IPS DF 6.9 (cell line): ENCODE measurements at regions not wholly inside any gene's neighbourhood (a gene's known extent, or its start where the extent isn't known, plus 50 kb on each side); places are given as distances from the start of the nearest gene placed in this dataset.

Experiments
- DNase-seq: peaks from one replicate; pipeline ENCODE4 v3.0.0-alpha.2; 2013; ENCODE audit warnings: low read depth, low spot score
- H3K27ac ChIP-seq: one replicate; pipeline ENCODE4 v1.5.1; 2013; ENCODE audit warnings: low read length, control low read depth
- H3K27me3 ChIP-seq: 2 replicates; pipeline ENCODE4 v1.6.1; 2013; ENCODE audit warnings: mild to moderate bottlenecking, low read length; ENCODE audit not compliant: control insufficient read depth, insufficient read depth
- H3K36me3 ChIP-seq: 2 replicates; pipeline ENCODE4 v1.6.1; 2013; ENCODE audit warnings: low read length; ENCODE audit not compliant: control insufficient read depth, insufficient read depth
- H3K4me1 ChIP-seq: 2 replicates; pipeline ENCODE4 v1.6.1; 2013; ENCODE audit warnings: low read length; ENCODE audit not compliant: control insufficient read depth, insufficient read depth
- H3K4me3 ChIP-seq: 2 replicates; pipeline ENCODE4 v1.5.1; 2013; ENCODE audit warnings: mild to moderate bottlenecking, low read length
- H3K9me3 ChIP-seq: 2 replicates; pipeline ENCODE4 v1.6.1; 2013; ENCODE audit warnings: low read length, inconsistent platforms; ENCODE audit not compliant: control insufficient read depth, insufficient read depth
- WGBS: extraction: QIAGEN DNeasy Blood & Tissue Kit; methylation state at CpG from one replicate; pipeline ENCODE4 v1.1.7; 2013; ENCODE audit warnings: mixed read lengths, missing lambda C conversion rate; ENCODE audit not compliant: insufficient read length, insufficient coverage; 5-methylcytosine and 5-hydroxymethylcytosine counted together

DNA sequence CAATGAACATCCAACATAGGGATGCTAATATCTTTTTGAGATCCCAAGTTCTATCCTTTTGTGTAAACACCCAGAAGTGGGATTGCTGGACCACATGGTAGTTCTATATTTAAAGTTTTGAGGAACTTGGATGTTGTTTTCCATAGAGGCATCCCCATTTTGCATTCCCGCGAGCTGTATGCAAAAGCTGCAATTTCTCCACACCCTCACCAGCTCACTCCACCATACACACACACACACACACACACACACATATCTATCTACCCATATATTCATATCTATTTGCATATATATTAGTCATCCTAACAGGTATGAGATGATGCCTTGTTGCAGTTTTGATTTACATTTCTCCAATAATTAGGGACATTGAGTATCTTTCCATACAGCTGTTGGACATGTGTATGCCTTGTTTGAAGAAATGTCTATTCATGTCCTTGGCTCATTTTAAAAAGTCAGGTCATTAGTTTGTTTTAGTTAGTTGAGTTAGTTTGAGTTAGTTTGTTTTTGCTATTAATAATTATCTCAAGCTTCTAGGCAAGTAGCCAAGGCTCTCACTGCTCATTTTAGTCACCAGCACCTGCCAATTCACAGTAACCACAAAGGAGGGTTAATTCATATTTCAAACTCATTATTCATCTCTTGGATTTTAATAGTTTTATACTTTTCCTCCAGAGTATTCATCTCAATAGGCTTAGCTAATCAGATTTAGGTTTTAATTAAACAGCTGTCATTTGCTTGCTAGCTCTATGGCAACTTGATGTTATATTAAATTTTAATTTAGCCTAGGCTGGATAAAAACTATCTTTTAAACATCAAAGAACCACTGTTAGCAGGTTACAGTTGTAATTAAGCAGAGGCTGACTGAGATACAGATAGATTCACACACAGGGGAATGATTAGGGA, 1435.9 kb upstream of the TMEM132C start:
- no peaks in the 10 kb centered on the region for H3K36me3 ChIP-seq
- H3K27ac ChIP-seq: no peak overlapping the region
- no CpG with 5 or more reads among the region's 2 CpGs for WGBS
- H3K4me1 ChIP-seq: no peaks in the 10 kb centered on the region
- H3K27me3 ChIP-seq: no peaks in the 10 kb centered on the region
- H3K9me3 ChIP-seq: peaks cover 2% of the 10 kb centered on the region; the same call in 1 of the 2 replicates
- no peak overlapping the region for H3K4me3 ChIP-seq
- no peak for DNase-seq

DNA sequence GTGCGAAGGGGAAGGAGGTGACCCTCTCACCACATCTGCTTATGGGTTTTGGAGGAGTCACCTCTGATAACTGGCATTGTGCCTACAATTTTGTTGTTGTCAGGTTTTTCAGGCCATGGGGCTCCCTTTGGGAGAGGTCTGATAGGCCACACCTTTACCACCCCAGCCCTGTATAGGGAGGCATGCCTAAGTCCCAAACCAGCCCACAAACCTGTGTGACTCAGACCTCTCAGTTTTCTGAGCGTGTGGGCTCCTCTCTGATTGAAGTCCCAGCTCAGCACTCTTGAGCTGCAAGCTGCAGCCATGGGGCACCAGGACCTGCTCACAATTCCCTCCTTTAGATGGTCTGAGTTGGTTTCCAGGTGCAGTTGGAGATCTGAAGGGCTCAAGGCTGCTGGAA, 1429.3 kb upstream of the TMEM132C start:
- Histone ChIP-seq H3K4me3 (no peak overlapping the region), H3K36me3 (no peaks in the 10 kb centered on the region), H3K9me3 (peaks cover 2% of the 10 kb centered on the region; the same call in 1 of the 2 replicates), H3K4me1 (no peaks in the 10 kb centered on the region), H3K27me3 (no peaks in the 10 kb centered on the region), H3K27ac (no peak overlapping the region)
- DNase-seq: no peak
- no CpG with 5 or more reads among the region's 2 CpGs for WGBS

DNA sequence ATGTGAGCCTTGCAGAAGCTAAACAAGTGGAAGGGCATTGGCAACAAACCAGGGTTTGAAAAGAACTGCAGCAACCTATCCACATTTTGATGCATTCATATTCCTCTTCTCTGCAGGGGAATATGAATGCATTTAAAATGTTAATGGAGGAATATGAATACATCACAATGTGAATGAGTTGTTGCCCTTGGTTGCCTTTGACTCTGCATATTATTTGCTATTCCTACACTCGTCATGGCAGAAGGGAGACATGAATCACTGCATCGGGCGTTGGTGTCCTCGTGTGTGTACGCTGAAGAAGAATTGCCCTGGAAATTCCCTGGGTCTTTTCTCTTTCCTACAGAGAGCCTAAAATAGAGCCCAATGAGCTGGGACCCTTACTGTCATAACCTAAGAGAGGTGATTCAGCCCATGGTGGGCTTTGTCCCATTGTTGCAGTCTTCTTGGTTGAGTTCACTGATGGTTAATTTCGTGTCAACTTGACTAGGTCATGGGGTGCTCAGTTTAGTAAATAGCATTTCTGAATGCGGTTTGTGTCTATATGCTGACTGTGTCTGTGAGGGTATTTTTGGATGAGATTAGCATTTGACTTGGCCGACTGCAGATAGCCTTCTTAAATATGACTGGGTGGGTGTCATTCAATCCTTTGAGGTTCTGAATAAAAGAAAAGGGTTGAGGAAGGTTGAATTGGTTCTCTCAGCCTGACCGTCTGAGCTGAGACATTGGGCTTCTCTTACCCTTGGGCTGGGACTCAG, 1422.9 kb upstream of the TMEM132C start:
- WGBS: no CpG with 5 or more reads among the region's 9 CpGs
- H3K36me3 ChIP-seq: no peaks in the 10 kb centered on the region
- no peak overlapping the region for H3K4me3 ChIP-seq
- H3K27ac ChIP-seq: no peak overlapping the region
- H3K27me3 ChIP-seq: no peaks in the 10 kb centered on the region
- no peaks in the 10 kb centered on the region for H3K4me1 ChIP-seq
- no peak for DNase-seq
- H3K9me3 ChIP-seq: no peaks in the 10 kb centered on the region

DNA sequence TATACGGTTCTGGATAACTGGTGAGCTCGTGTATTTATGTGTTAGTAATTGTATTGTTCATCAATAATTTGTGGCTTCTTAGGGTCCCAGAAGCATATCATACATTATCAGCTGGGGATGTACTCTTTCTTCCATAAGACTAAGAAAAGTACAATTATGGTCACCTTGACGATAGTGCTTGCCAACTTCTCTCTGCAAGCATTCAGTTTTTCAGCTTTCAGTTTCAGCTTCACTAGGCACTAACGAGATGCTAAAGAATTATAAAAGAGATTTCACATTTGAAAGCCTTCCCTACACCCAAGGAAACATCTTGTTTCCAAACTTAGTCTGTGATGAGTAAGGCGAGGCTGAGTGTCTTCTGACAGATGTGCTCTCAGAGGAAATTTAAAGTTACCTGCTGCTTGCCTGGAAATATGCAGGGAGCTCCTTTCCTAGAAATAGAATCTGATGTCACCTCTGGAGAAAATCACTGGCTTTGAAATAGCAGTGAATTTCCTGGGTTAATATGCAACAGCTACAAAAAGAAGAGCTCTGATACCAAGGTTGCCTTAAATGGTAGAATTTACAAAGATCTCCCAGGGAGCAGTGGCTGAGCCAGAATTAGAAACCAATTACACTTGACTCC, 1419.9 kb upstream of the TMEM132C start:
- WGBS: 100% methylated on average over 2 of the region's 5 CpGs
- H3K36me3 ChIP-seq: no peaks in the 10 kb centered on the region
- no peak for DNase-seq
- no peaks in the 10 kb centered on the region for H3K9me3 ChIP-seq
- H3K27me3 ChIP-seq: no peaks in the 10 kb centered on the region
- H3K4me1 ChIP-seq: no peaks in the 10 kb centered on the region
- H3K4me3 ChIP-seq: no peak overlapping the region
- H3K27ac ChIP-seq: no peak overlapping the region

DNA sequence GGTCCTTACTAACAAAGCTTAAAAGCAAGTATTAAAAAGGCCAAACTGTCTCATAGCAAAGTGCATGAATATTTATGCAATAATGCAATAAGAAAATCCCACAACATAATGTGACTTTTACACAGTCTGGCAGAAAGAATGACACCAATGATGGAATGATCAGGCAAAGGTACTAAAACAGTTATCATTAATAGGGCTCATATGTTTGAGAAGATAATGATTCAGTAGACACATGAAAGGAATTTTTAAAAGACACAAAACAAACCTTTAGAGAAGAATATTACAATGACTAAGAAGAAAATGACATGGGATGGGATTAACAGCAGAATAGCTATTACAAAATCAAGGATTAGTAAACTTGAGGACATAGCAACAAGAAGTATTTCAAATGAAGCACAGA, 1411.2 kb upstream of the TMEM132C start:
- no peaks in the 10 kb centered on the region for H3K27me3 ChIP-seq
- no peak overlapping the region for H3K27ac ChIP-seq
- no peak for DNase-seq
- H3K4me1 ChIP-seq: no peaks in the 10 kb centered on the region
- no peaks in the 10 kb centered on the region for H3K36me3 ChIP-seq
- no peaks in the 10 kb centered on the region for H3K9me3 ChIP-seq
- no peak overlapping the region for H3K4me3 ChIP-seq

DNA sequence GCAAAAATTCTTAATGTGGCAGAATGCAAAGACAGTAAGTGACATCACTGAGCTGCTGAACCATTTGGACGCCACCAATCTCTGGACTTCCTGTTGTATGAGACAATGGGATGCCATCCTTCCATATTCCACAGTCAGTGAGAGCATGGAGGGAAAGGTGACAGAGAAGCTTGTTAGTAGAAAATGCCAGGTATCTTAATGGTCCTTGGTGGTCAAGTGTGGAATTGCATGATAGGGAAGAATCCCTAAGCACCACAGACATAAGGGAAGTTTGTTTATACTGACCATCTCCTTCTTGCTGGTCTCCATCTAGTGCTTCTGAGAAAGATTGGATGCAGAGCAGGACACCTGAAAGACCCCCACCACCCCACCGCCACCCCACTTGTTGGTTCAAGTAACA, 1410.0 kb upstream of the TMEM132C start:
- no peaks in the 10 kb centered on the region for H3K4me1 ChIP-seq
- no peak for DNase-seq
- no peaks in the 10 kb centered on the region for H3K36me3 ChIP-seq
- no peak overlapping the region for H3K27ac ChIP-seq
- no peaks in the 10 kb centered on the region for H3K27me3 ChIP-seq
- no peaks in the 10 kb centered on the region for H3K9me3 ChIP-seq
- no CpG with 5 or more reads among the region's 2 CpGs for WGBS
- no peak overlapping the region for H3K4me3 ChIP-seq

DNA sequence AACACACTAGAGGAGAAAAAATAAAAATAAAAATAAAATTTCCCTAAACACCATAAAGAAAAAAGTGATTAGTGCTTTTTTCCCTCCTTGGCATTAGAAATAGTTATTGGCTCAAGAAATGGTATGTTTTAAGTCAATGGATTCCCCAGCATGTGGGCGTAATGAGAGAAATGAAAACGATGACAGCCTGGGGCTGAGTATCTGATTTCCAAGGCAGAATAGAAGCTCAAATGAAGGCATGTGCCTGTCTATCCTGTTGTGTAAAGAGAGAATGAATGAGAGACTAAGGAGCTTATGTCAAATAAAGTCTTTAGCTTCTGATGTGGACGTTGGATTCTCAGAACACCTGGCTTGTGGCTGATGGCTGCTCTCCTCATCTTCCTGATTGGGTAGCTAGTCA, 1408.4 kb upstream of the TMEM132C start:
- Histone ChIP-seq H3K27ac (no peak overlapping the region), H3K27me3 (no peaks in the 10 kb centered on the region), H3K36me3 (no peaks in the 10 kb centered on the region), H3K4me1 (no peaks in the 10 kb centered on the region), H3K9me3 (no peaks in the 10 kb centered on the region), H3K4me3 (no peak overlapping the region)
- no CpG with 5 or more reads among the region's 3 CpGs for WGBS
- no peak for DNase-seq

DNA sequence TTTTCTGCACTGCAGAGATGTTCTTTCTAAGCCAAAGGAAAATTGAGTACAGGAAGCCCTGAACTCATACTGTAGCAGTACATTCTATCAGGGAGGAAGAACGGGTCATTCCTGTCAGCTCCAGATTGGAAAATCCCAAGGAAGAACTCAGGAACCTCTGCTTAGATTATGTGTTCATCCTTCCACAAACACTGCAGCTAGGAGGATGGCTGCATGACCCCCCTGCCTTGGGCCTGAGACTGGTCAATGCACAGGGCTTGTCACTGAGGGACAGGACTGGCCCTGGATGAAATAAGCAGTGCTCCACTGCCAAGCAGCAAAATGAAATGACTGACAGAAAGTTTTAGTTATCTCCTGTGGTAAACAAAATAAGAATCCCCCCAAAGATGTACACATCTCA, 1406.8 kb upstream of the TMEM132C start:
- H3K4me3 ChIP-seq: no peak overlapping the region
- no peak for DNase-seq
- H3K4me1 ChIP-seq: no peaks in the 10 kb centered on the region
- no CpG with 5 or more reads among the region's 1 CpG for WGBS
- no peak overlapping the region for H3K27ac ChIP-seq
- H3K9me3 ChIP-seq: no peaks in the 10 kb centered on the region
- H3K27me3 ChIP-seq: no peaks in the 10 kb centered on the region
- H3K36me3 ChIP-seq: no peaks in the 10 kb centered on the region

DNA sequence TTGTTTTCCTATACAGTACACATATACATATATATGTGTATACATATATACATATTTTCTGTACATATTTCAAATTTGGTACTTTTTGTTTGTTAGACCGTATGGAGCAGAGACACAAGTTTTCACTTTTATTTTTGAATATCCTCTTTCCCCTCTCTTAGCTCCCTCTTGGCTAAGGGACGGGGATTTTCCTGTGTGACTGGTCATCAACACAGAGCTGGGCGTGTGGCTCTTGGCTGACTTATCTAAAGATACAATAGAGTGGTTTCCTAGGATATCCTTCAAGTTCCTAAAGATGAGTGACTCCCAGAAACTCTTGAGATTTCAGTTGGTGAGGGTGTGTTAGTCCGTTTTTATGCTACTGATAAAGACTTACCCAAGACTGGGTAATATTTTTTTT, 1404.5 kb upstream of the TMEM132C start:
- no CpG with 5 or more reads among the region's 4 CpGs for WGBS
- no peak for DNase-seq
- Histone ChIP-seq H3K4me3 (no peak overlapping the region), H3K4me1 (no peaks in the 10 kb centered on the region), H3K27ac (no peak overlapping the region), H3K36me3 (no peaks in the 10 kb centered on the region), H3K27me3 (no peaks in the 10 kb centered on the region), H3K9me3 (no peaks in the 10 kb centered on the region)

DNA sequence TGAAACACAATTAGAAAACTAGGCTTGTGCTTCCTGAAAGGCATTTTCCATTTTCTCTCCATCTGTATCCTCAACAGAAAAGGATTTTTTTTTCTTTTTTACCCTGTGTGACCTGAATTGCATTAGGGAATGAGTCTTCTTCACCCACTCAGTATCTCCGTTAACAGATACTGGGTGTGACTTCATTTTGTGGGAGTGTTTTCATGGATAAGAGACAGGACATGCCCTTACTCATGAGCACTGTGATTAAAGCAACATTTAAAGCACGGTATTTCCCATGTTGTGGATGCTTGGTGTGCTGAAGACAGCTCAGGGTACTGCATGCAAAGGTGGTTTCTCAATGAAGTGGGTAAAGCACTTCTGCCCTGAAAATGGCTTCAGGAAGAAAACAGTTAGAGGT, 1397.3 kb upstream of the TMEM132C start:
- H3K4me1 ChIP-seq: no peaks in the 10 kb centered on the region
- H3K9me3 ChIP-seq: no peaks in the 10 kb centered on the region; the same call in 1 of the 2 replicates
- no peak for DNase-seq
- H3K27ac ChIP-seq: no peak overlapping the region
- no peak overlapping the region for H3K4me3 ChIP-seq
- no CpG with 5 or more reads among the region's 2 CpGs for WGBS
- H3K36me3 ChIP-seq: no peaks in the 10 kb centered on the region
- no peaks in the 10 kb centered on the region for H3K27me3 ChIP-seq
